ENCODE measurements at regions not wholly inside any gene's neighbourhood (a gene's known extent, or its start where the extent isn't known, plus 50 kb on each side); places are given as distances from the start of the nearest gene placed in this dataset.
"Not testable (repeated sequence)": the region's sequence is repeated elsewhere in the genome, so short reads cannot be mapped to it uniquely, and the experiment has no call there.

DNA sequence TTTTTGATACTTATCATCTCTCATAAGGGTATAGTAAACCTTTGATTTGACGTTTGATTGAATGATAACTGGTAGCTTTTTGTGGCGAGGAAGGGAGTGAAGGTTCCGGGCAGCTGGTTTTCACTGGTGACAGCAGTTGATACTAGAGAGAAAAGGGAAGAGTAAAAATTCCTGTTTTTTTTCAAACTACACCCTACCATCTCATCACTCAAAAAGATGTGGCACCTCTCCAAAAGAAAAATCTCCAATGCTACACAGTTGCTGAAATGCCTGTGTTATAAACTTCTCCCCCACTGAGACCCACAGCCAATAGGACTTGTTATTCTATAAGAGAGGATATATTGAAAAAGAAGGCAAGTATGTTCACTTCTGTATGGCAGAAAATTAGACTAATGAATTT, 154.0 kb downstream of the MAIP1 start:
- POLR2A ChIA-PET, result no interaction called here
- TF ChIP-seq, protein P1, sequence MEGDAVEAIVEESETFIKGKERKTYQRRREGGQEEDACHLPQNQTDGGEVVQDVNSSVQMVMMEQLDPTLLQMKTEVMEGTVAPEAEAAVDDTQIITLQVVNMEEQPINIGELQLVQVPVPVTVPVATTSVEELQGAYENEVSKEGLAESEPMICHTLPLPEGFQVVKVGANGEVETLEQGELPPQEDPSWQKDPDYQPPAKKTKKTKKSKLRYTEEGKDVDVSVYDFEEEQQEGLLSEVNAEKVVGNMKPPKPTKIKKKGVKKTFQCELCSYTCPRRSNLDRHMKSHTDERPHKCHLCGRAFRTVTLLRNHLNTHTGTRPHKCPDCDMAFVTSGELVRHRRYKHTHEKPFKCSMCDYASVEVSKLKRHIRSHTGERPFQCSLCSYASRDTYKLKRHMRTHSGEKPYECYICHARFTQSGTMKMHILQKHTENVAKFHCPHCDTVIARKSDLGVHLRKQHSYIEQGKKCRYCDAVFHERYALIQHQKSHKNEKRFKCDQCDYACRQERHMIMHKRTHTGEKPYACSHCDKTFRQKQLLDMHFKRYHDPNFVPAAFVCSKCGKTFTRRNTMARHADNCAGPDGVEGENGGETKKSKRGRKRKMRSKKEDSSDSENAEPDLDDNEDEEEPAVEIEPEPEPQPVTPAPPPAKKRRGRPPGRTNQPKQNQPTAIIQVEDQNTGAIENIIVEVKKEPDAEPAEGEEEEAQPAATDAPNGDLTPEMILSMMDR (IDR thresholded peaks at IDR 0.05), result no peak
- intact Hi-C loops (cut with micrococcal nuclease; ENCODE audit: unreplicated experiment), result no loop called here

DNA sequence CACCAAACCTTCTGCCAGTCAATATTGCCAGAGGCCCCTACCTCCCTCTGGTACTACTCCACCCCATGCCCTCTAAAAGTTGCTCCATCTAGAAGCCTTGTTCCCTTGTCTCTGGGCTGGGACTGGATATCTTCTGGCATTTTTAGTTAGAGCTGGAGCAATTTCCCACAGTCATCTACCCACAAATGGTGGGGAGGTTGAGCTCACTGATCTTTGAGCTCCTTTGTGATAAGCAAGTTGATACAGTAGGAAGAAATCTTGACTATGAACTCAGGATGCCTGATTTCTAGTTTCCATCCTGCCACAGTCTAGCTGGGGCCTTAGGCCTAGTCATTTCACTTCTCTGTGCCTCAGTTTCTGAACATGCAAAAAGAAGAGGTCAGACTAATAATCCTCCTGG, 155.0 kb downstream of the MAIP1 start:
- H3K9me3 ChIP-seq (ENCODE audit: control insufficient read depth, insufficient read depth, low read depth, low read length), result no peaks in the 10 kb centered on the region
- intact Hi-C loops (cut with micrococcal nuclease; ENCODE audit: unreplicated experiment) (no loop called here), in situ Hi-C loops (cut with HindIII; ENCODE audit: low pct_unique_long_range_greater_than_20kb, low sequenced_read_pairs) (no loop called here)
- no TSS peak for BruUV-seq (replicated peaks)
- ChIA-PET POLR2A (interaction anchor here (0.6 kb wide), 1 partner anchor 73 kb away, joined by 3 read pairs; no protein-coding TSS in a partner anchor), CTCF (no interaction called here)
- no peak overlapping the region for H3K27ac ChIP-seq (ENCODE audit: low read length)
- no peak for DNase-seq (ENCODE audit: low read depth, low spot score)
- H3K36me3 ChIP-seq (ENCODE audit: control insufficient read depth, insufficient read depth, low read length), result no peaks in the 10 kb centered on the region
- H3K4me1 ChIP-seq (ENCODE audit: control insufficient read depth, insufficient read depth, low read length), result no peaks in the 10 kb centered on the region
- no peak overlapping the region for H3K4me3 ChIP-seq (ENCODE audit: low read depth in 2 of 2, low read length in 2 of 2)
- H3K27me3 ChIP-seq (ENCODE audit: control insufficient read depth, insufficient read depth, low read length), result no peaks in the 10 kb centered on the region
- TF ChIP-seq, protein P1 (IDR thresholded peaks at IDR 0.05), result no peak
- TF ChIP-seq, protein P2, sequence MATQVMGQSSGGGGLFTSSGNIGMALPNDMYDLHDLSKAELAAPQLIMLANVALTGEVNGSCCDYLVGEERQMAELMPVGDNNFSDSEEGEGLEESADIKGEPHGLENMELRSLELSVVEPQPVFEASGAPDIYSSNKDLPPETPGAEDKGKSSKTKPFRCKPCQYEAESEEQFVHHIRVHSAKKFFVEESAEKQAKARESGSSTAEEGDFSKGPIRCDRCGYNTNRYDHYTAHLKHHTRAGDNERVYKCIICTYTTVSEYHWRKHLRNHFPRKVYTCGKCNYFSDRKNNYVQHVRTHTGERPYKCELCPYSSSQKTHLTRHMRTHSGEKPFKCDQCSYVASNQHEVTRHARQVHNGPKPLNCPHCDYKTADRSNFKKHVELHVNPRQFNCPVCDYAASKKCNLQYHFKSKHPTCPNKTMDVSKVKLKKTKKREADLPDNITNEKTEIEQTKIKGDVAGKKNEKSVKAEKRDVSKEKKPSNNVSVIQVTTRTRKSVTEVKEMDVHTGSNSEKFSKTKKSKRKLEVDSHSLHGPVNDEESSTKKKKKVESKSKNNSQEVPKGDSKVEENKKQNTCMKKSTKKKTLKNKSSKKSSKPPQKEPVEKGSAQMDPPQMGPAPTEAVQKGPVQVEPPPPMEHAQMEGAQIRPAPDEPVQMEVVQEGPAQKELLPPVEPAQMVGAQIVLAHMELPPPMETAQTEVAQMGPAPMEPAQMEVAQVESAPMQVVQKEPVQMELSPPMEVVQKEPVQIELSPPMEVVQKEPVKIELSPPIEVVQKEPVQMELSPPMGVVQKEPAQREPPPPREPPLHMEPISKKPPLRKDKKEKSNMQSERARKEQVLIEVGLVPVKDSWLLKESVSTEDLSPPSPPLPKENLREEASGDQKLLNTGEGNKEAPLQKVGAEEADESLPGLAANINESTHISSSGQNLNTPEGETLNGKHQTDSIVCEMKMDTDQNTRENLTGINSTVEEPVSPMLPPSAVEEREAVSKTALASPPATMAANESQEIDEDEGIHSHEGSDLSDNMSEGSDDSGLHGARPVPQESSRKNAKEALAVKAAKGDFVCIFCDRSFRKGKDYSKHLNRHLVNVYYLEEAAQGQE (IDR thresholded peaks at IDR 0.05; ENCODE audit: insufficient read depth in 1 of 2, low read depth in 2 of 2, low read length in 1 of 2), result no peak
- TF ChIP-seq POLR2AphosphoS5 (IDR thresholded peaks at IDR 0.05; ENCODE audit: low read depth, low read length) (no peak), TCF7L2 (IDR thresholded peaks at IDR 0.05; ENCODE audit: low read depth, low read length) (no peak), SIN3A (IDR thresholded peaks at IDR 0.05; ENCODE audit: borderline replicate concordance, insufficient read depth, low read depth, low read length) (no peak)
- ATAC-seq, result no peak

More for the DNA sequence above, 154.0 kb downstream of the MAIP1 start:
- in situ Hi-C loops (cut with HindIII; ENCODE audit: low pct_unique_long_range_greater_than_20kb, low sequenced_read_pairs), result no loop called here
- Histone ChIP-seq H3K36me3 (ENCODE audit: control insufficient read depth, insufficient read depth, low read length) (no peaks in the 10 kb centered on the region), H3K27me3 (ENCODE audit: control insufficient read depth, insufficient read depth, low read length) (no peaks in the 10 kb centered on the region), H3K9me3 (ENCODE audit: control insufficient read depth, insufficient read depth, low read depth, low read length) (no peaks in the 10 kb centered on the region), H3K27ac (ENCODE audit: low read length) (no peak overlapping the region), H3K4me1 (ENCODE audit: control insufficient read depth, insufficient read depth, low read length) (no peaks in the 10 kb centered on the region), H3K4me3 (ENCODE audit: low read depth in 2 of 2, low read length in 2 of 2) (no peak overlapping the region)
- DNase-seq (ENCODE audit: low read depth, low spot score), result no peak
- no peak for ATAC-seq
- BruUV-seq (replicated peaks), result no TSS peak
- CTCF ChIA-PET, result no interaction called here

DNA sequence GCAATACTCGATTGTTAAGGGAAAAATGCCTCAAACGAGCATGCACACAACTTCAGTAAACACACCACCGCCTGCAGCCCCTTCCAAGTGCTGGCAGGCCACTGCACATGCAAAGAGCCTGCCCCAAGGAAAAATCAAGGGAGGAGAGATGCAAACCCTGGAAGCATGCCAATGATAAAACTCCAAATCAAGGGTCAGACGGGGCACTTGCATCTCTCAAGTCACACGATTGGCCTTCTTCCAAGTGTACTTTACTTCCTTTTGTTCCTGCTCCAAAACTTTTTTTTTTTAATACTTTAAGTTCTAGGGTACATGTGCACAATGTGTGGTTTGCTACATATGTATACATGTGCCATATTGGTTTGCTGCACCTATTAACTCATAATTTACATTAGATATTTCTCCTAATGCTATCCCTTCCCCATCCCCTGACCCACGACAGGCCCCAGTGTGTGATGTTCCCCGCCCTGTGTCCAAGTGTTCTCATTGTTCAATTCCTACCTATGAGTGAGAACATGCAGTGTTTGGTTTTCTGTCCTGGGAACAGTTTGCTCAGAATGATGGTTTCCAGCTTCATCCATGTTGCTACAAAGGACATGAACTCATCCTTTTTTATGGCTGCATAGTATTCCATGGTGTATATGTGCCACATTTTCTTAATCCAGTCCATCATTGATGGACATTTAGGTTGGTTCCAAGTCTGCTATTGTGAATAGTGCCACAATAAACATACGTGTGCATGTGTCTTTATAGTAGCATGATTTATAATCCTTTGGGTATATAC, 157.8 kb downstream of the MAIP1 start:
- H3K27me3 ChIP-seq (ENCODE audit: control insufficient read depth, insufficient read depth, low read length); CTCF ChIA-PET; intact Hi-C loops (cut with micrococcal nuclease; ENCODE audit: unreplicated experiment); DNase-seq (ENCODE audit: low read depth, low spot score); H3K4me1 ChIP-seq (ENCODE audit: control insufficient read depth, insufficient read depth, low read length); H3K9me3 ChIP-seq (ENCODE audit: control insufficient read depth, insufficient read depth, low read depth, low read length); ATAC-seq; H3K36me3 ChIP-seq (ENCODE audit: control insufficient read depth, insufficient read depth, low read length); H3K27ac ChIP-seq (ENCODE audit: low read length); in situ Hi-C loops (cut with HindIII; ENCODE audit: low pct_unique_long_range_greater_than_20kb, low sequenced_read_pairs); H3K4me3 ChIP-seq (ENCODE audit: low read depth in 2 of 2, low read length in 2 of 2); BruUV-seq (replicated peaks); POLR2A ChIA-PET: not testable (repeated sequence)
